ENCODE measurements at regions not wholly inside any gene's neighbourhood (a gene's known extent, or its start where the extent isn't known, plus 50 kb on each side); places are given as distances from the start of the nearest gene placed in this dataset.
A peak's percentile ranks its signal among the peaks of the same experiment; 100 is the strongest.

- DNase-seq = no peak
Observed at GRCh38 chr6:167494698-167495435, 170.0 kb downstream of the TTLL2 start.

GRCh38 chr6:167495506-167496401 lies 170.9 kb downstream of the TTLL2 start:
- no peak for DNase-seq

GRCh38 chr6:167496707-167497106 lies 171.8 kb downstream of the TTLL2 start:
- DNase-seq = no peak

GRCh38 chr6:167497428-167498056 lies 172.7 kb downstream of the TTLL2 start:
- no peak for DNase-seq

GRCh38 chr6:167499161-167499660 lies 174.3 kb downstream of the TTLL2 start:
- DNase-seq = no peak

DNA sequence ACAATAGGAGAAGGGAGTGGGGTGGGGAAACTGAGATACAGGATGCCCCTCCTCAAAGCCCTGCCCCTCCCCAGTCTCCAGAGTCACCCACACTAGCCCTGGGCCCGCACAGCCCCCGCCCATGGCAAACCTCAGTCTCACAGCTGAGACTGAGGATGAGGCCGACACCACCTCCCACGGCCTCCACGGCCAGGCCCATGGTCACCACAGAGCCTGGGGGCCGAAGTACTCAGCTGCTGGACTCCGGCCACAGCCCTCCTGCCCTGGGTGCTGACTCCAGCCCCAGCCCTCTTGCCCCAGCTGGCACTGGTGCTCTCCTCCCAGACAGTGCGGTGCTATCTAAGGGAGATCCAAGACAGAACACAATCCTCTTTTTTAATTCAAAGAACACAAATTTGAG lies 176.1 kb downstream of the TTLL2 start:
- DNase-seq = no peak

GRCh38 chr6:167501831-167502385 lies 177.0 kb downstream of the TTLL2 start:
- peak; percentile 8 for DNase-seq

DNA sequence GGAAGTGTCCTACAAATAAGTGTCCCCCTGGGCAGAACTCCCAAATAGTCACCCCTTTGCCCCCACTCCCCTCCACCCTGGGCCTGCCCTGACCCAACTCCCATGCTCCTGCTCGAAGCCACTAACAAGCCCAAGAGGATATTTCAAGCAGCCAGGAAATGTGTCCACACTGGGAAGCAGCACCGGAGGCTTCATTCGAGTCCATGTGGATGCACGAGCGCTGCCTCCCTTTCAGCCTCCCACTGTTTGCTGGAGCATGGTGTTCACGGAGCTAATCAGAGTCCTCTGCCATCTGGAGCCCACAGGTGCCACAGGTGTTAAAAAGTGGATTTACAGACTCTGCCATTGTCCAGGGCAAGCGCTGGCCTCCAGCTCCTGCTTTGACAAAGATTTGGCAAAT lies 177.6 kb downstream of the TTLL2 start:
- DNase-seq = no peak

GRCh38 chr6:167504385-167504961 lies 179.6 kb downstream of the TTLL2 start:
- no peak for DNase-seq

GRCh38 chr6:167505199-167505598 lies 180.3 kb downstream of the TTLL2 start:
- no peak for DNase-seq

DNA sequence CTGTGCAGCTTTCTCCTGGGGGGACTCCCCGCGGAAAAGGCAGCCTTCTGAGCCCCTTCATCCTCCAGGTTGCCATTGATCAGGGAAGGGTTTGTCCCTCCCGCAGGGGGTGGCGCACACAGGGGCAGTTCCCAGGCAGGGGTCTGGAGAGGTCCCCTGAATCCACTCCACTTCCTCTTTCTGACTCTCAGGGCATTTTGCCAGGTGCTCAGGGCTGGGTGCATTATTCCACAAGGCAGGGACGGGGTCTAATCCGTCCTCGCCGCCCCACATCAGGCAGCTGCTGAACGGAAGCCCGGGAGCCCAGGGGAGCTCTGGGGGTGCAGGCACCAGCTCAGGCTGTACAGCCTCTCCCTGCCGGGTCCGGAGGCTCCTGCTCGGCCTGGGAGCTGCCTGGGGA lies 180.9 kb downstream of the TTLL2 start:
- DNase-seq = no peak

DNA sequence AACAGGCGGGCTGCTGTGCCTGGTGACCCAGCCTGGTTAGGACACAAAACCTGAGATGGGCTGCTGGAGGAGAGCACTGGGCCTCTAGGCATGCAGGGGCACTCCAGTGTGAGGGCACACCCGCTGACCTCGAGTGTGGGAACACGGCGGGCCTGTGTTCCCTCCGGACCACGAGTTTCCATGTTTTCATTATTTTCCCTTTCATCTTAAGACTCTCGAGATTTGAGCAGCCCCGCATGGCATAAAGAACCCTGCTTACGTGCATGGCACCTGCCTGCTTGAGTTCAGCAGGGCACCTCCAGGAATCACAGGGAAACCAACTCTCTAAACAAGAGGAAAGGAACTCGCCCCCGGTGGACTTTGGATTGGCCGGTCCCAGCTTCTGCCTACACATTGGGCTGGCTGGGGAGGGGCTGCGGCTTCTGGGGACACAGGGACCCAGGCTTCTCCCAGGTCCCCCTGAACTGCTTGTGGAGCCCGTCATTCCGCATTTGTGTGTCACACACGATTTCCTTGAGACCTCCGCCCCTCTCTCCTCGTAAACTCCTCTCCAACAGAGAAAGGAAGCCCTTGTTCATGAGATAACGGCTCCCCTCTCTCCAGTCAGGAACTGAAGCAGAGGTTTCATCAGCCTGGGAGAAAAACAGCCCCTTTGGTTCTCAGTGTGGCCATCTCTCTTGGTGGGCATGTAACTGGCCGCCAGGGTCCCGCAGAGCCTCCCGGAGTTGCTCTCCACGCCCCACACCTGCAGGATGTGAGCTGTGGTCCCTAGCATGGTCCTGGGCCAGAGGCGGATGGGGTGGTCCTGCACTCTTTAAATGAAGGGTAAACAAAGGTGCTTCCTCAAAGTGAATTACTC lies 181.8 kb downstream of the TTLL2 start:
- DNase-seq = no peak

GRCh38 chr6:167507376-167507945 lies 182.6 kb downstream of the TTLL2 start:
- no peak for DNase-seq

DNA sequence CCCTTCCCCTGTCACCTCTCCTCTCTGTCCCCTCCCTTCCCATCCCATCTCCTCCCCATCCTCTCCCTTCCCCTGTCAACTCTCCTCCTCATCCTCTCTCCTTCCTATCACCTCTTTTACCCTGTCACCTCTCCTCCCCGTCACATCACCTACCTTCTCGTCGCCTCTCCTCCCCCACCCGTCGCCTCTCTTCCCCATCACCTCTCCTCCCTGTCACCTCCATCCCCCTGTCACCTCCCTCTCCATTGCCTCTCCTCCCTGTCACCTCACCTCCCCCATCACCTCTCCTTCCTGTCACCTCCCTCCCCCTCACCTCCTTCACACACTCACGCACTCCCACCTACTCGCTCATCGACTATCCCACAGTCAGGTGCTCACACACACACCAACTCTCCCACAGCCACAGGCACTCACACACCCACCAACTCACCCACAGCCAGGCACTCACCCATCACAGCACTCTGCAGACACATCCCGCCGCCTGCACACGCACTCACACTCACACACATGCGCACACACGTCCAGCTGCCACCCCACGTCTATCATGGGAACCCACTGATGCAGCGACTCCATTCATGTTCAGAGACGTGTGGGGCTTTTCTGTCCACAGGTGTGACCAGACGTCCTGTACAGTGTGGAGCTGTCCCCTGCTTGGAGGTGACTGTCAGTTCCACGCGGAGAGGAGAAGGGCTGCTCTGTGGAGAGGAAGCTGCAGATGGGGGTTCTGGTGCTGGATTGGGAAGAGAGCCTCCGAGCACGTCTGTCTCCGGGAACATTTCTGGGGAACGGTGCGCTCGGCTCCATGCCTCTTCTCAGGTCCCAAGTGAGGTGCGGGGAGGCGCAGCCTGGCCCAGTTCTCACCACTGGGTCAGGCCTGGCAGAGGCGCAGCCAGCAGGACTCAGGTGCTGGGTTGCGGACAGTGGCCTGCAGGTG lies 184.3 kb downstream of the TTLL2 start:
- no peak for DNase-seq

DNA sequence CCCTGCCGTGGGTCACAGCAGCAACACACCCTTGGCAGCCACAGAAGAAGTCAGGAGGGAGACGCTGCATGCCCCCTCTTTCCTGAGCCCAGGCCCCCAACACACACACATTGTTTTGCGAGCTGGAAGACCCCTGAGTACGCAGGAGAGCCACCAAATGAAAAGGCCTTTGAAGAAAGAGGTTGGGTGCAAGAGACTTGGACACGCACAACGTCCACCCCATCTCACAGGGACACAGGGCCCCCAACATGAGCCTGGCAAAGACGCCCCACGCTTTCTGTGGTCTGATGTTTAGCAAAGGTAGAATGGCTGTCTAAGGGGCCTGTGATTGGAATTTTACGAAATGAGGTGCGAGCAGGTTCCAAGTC lies 185.0 kb downstream of the TTLL2 start:
- DNase-seq = no peak

GRCh38 chr6:167510648-167511047 lies 185.8 kb downstream of the TTLL2 start:
- DNase-seq = no peak

- DNase-seq = no peak
Observed at GRCh38 chr6:167512696-167513375, 187.9 kb downstream of the TTLL2 start.

DNA sequence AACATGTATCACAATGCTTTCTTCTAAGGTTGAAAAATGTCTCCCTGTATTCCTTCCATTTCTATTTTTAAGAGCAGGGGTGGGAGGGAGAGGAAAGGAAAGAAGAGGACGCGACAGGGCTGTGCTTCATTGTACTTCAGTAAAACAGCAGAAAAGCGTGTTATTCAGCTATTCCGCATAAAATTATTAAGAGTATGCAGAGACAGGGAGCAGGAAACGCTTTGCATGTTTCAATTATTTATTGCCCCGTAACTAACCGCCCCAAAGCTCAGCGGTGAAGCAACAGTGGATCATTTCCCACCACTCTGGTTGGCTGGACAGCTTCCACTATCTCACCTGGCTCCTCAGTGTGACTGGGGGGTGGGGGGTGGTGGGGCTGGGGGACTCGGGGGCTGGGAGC lies 188.9 kb downstream of the TTLL2 start:
- no peak for DNase-seq

- DNase-seq = no peak
Observed at GRCh38 chr6:167514524-167514923, 189.6 kb downstream of the TTLL2 start.
